Activated CD8-positive, alpha-beta T cell treated with anti-CD3 and anti-CD28 coated beads for 36 hours (primary cell): ENCODE measurements at regions not wholly inside any gene's neighbourhood (a gene's known extent, or its start where the extent isn't known, plus 50 kb on each side); places are given as distances from the start of the nearest gene placed in this dataset.

Source experiments
- ATAC-seq: fragments of 200-7000 bp; cut with Tn5 transposase; one replicate; pipeline ENCODE4 v1.10.0; 2021; ENCODE audit warnings: mild to moderate bottlenecking, moderate library complexity
- CTCF ChIA-PET: fragments of 350-600 bp; sonication (Branson Sonifier 250); formaldehyde crosslinking; loops from one replicate; lab custom pipeline; 2021; ENCODE audit warnings: antibody characterized with exemption; lab: Charles Lee
- POLR2A ChIA-PET: fragments of 350-600 bp; sonication (Branson Sonifier 250); formaldehyde crosslinking; loops from one replicate; lab custom pipeline; 2021; ENCODE audit warnings: antibody characterized with exemption; lab: Charles Lee
- DNase-seq: peaks from one replicate; pipeline ENCODE4 v3.0.0-alpha.2; 2020
- H3K27ac Mint-ChIP-seq: one replicate; pipeline ENCODE4 v1.8.0; 2021; ENCODE audit warnings: mild to moderate bottlenecking, mixed read lengths
- H3K27me3 Mint-ChIP-seq: one replicate; pipeline ENCODE4 v1.8.0; 2021; ENCODE audit warnings: mixed read lengths
- H3K36me3 Mint-ChIP-seq: one replicate; pipeline ENCODE4 v1.8.0; 2021; ENCODE audit warnings: low read depth, mixed read lengths
- H3K4me1 Mint-ChIP-seq: one replicate; pipeline ENCODE4 v1.8.0; 2021; ENCODE audit warnings: low read depth, mixed read lengths
- H3K4me3 Mint-ChIP-seq: one replicate; pipeline ENCODE4 v1.8.0; 2021; ENCODE audit warnings: mild to moderate bottlenecking, moderate library complexity, mixed read lengths
- H3K9me3 Mint-ChIP-seq: one replicate; pipeline ENCODE4 v1.8.0; 2021; ENCODE audit warnings: mixed read lengths
- CTCF ChIP-seq: fragments of 200-600 bp; IDR thresholded peaks from one replicate; pipeline ENCODE4 v1.8.0; 2022; ENCODE audit warnings: antibody characterized with exemption, mild to moderate bottlenecking
- intact Hi-C: fragments of 100-400 bp; cut with micrococcal nuclease; formaldehyde crosslinking; loops from one replicate; pipeline ENCODE4 v1.10.0; 2022

- CTCF ChIA-PET: no interaction called here
- no peak for DNase-seq
- H3K27ac Mint-ChIP-seq: no peak overlapping the region
- no peaks in the 10 kb centered on the region for H3K36me3 Mint-ChIP-seq
- no peak for TF ChIP-seq CTCF
- intact Hi-C loops: no loop called here
- H3K9me3 Mint-ChIP-seq: peaks cover 8% of the 10 kb centered on the region
- no peaks in the 10 kb centered on the region for H3K4me1 Mint-ChIP-seq
- H3K27me3 Mint-ChIP-seq: no peaks in the 10 kb centered on the region
- no peak overlapping the region for H3K4me3 Mint-ChIP-seq
- ATAC-seq: no peak
- POLR2A ChIA-PET: no interaction called here
Measured at GRCh38 chr21:27103768-27104167, 136.9 kb upstream of the ADAMTS5 start.

- no peaks in the 10 kb centered on the region for H3K27me3 Mint-ChIP-seq
- ChIA-PET POLR2A (no interaction called here), CTCF (no interaction called here)
- H3K27ac Mint-ChIP-seq: no peak overlapping the region
- no peaks in the 10 kb centered on the region for H3K36me3 Mint-ChIP-seq
- H3K9me3 Mint-ChIP-seq: peaks cover 8% of the 10 kb centered on the region
- ATAC-seq (no peak), DNase-seq (no peak)
- H3K4me1 Mint-ChIP-seq: no peaks in the 10 kb centered on the region
- H3K4me3 Mint-ChIP-seq: no peak overlapping the region
- intact Hi-C loops: no loop called here
- no peak for TF ChIP-seq CTCF
Measured at GRCh38 chr21:27101523-27101922, 134.6 kb upstream of the ADAMTS5 start.

- Mint-ChIP-seq H3K9me3 (no peaks in the 10 kb centered on the region), H3K4me3 (no peak overlapping the region), H3K4me1 (no peaks in the 10 kb centered on the region), H3K27ac (no peak overlapping the region), H3K27me3 (no peaks in the 10 kb centered on the region), H3K36me3 (no peaks in the 10 kb centered on the region)
- ChIA-PET POLR2A (no interaction called here), CTCF (no interaction called here)
- TF ChIP-seq CTCF: no peak
- no peak for DNase-seq
- no peak for ATAC-seq
- intact Hi-C loops: no loop called here
Measured at GRCh38 chr21:27094184-27094948, 127.5 kb upstream of the ADAMTS5 start.

GRCh38 chr21:27086630-27087029 lies 119.7 kb upstream of the ADAMTS5 start:
- intact Hi-C loops: no loop called here
- no peaks in the 10 kb centered on the region for H3K4me1 Mint-ChIP-seq
- CTCF ChIA-PET: no interaction called here
- H3K27me3 Mint-ChIP-seq: no peaks in the 10 kb centered on the region
- H3K27ac Mint-ChIP-seq: no peak overlapping the region
- TF ChIP-seq CTCF: no peak
- no peaks in the 10 kb centered on the region for H3K36me3 Mint-ChIP-seq
- no peak overlapping the region for H3K4me3 Mint-ChIP-seq
- POLR2A ChIA-PET: no interaction called here
- no peaks in the 10 kb centered on the region for H3K9me3 Mint-ChIP-seq
- ATAC-seq: no peak
- no peak for DNase-seq

- no peak overlapping the region for H3K4me3 Mint-ChIP-seq
- no peak overlapping the region for H3K27ac Mint-ChIP-seq
- ChIA-PET POLR2A (no interaction called here), CTCF (no interaction called here)
- ATAC-seq (no peak), DNase-seq (no peak)
- H3K9me3 Mint-ChIP-seq: no peaks in the 10 kb centered on the region
- no peaks in the 10 kb centered on the region for H3K4me1 Mint-ChIP-seq
- intact Hi-C loops: no loop called here
- no peaks in the 10 kb centered on the region for H3K36me3 Mint-ChIP-seq
- TF ChIP-seq CTCF: no peak
- H3K27me3 Mint-ChIP-seq: no peaks in the 10 kb centered on the region
Measured at GRCh38 chr21:27086186-27086585, 119.3 kb upstream of the ADAMTS5 start.
